ENCODE measurements at regions not wholly inside any gene's neighbourhood (a gene's known extent, or its start where the extent isn't known, plus 50 kb on each side); places are given as distances from the start of the nearest gene placed in this dataset.

GRCh38 chr3:174541708-174542315 is 317.3 kb upstream of the NAALADL2 start:
- Histone ChIP-seq H3K79me2 (ENCODE audit: low read depth) (no peaks in the 10 kb centered on the region), H3K4me2 (no peak overlapping the region), H3K9me3 (ENCODE audit: low read depth) (no peaks in the 10 kb centered on the region), H4K20me1 (ENCODE audit: low read depth) (no peaks in the 10 kb centered on the region), H3K27me3 (no peaks in the 10 kb centered on the region), H3K4me3 (no peak overlapping the region), H3K36me3 (no peaks in the 10 kb centered on the region), H3K27ac (no peak overlapping the region), H3F3A (ENCODE audit: low read depth) (peaks cover 34% of the 10 kb centered on the region), H3K9ac (no peak overlapping the region), H2AFZ (replicated peaks) (no peak overlapping the region), H3K4me1 (peaks cover 43% of the 10 kb centered on the region)
- H3K36me3 Mint-ChIP-seq, result no peaks in the 10 kb centered on the region
- peaks cover 2% of the 10 kb centered on the region for H3K9me3 Mint-ChIP-seq
- DNase-seq (ENCODE audit: low spot score), result no peak
- no peaks in the 10 kb centered on the region for H3K27me3 Mint-ChIP-seq (ENCODE audit: insufficient read depth, low read depth)
- H3K4me3 Mint-ChIP-seq, result no peak overlapping the region
- no peak overlapping the region for H3K27ac Mint-ChIP-seq
- TF ChIP-seq EZH2 (IDR thresholded peaks at IDR 0.05), result no peak
- TF ChIP-seq CTCF (IDR thresholded peaks at IDR 0.05), result no peak
- TF ChIP-seq EZH2phosphoT487 (IDR thresholded peaks at IDR 0.05), result no peak
- peaks cover 19% of the 10 kb centered on the region for H3K4me1 Mint-ChIP-seq

GRCh38 chr3:174547801-174548435 is 311.2 kb upstream of the NAALADL2 start:
- Histone ChIP-seq H4K20me1 (ENCODE audit: low read depth) (no peaks in the 10 kb centered on the region), H3K36me3 (no peaks in the 10 kb centered on the region), H2AFZ (replicated peaks) (no peak overlapping the region), H3K27me3 (no peaks in the 10 kb centered on the region), H3K79me2 (ENCODE audit: low read depth) (no peaks in the 10 kb centered on the region), H3F3A (ENCODE audit: low read depth) (no peaks in the 10 kb centered on the region), H3K9ac (no peak overlapping the region), H3K9me3 (ENCODE audit: low read depth) (no peaks in the 10 kb centered on the region), H3K27ac (no peak overlapping the region), H3K4me1 (no peaks in the 10 kb centered on the region), H3K4me2 (no peak overlapping the region), H3K4me3 (no peak overlapping the region)
- no peak overlapping the region for H3K27ac Mint-ChIP-seq
- TF ChIP-seq CTCF (IDR thresholded peaks at IDR 0.05) (no peak), EZH2phosphoT487 (IDR thresholded peaks at IDR 0.05) (no peak), EZH2 (IDR thresholded peaks at IDR 0.05) (no peak)
- H3K9me3 Mint-ChIP-seq, result peaks cover 2% of the 10 kb centered on the region
- no peak for DNase-seq (ENCODE audit: low spot score)
- no peaks in the 10 kb centered on the region for H3K27me3 Mint-ChIP-seq (ENCODE audit: insufficient read depth, low read depth)
- no peaks in the 10 kb centered on the region for H3K36me3 Mint-ChIP-seq
- H3K4me1 Mint-ChIP-seq, result no peaks in the 10 kb centered on the region
- no peak overlapping the region for H3K4me3 Mint-ChIP-seq

GRCh38 chr3:174548841-174549623 is 310.1 kb upstream of the NAALADL2 start:
- Histone ChIP-seq H2AFZ (replicated peaks) (peak overlapping the region; percentile 56), H4K20me1 (ENCODE audit: low read depth) (no peaks in the 10 kb centered on the region), H3K27ac (no peak overlapping the region), H3K9ac (no peak overlapping the region), H3K36me3 (no peaks in the 10 kb centered on the region), H3K9me3 (ENCODE audit: low read depth) (no peaks in the 10 kb centered on the region), H3F3A (ENCODE audit: low read depth) (no peaks in the 10 kb centered on the region), H3K4me2 (no peak overlapping the region), H3K27me3 (no peaks in the 10 kb centered on the region), H3K4me1 (no peaks in the 10 kb centered on the region), H3K79me2 (ENCODE audit: low read depth) (no peaks in the 10 kb centered on the region), H3K4me3 (no peak overlapping the region)
- no peak overlapping the region for H3K4me3 Mint-ChIP-seq
- no peaks in the 10 kb centered on the region for H3K9me3 Mint-ChIP-seq
- TF ChIP-seq EZH2 (IDR thresholded peaks at IDR 0.05) (no peak), EZH2phosphoT487 (IDR thresholded peaks at IDR 0.05) (no peak), CTCF (IDR thresholded peaks at IDR 0.05) (no peak)
- DNase-seq (ENCODE audit: low spot score), result no peak
- H3K27ac Mint-ChIP-seq, result no peak overlapping the region
- no peaks in the 10 kb centered on the region for H3K36me3 Mint-ChIP-seq
- H3K27me3 Mint-ChIP-seq (ENCODE audit: insufficient read depth, low read depth), result no peaks in the 10 kb centered on the region
- no peaks in the 10 kb centered on the region for H3K4me1 Mint-ChIP-seq
